AG09319 (cell line): ENCODE measurements at regions not wholly inside any gene's neighbourhood (a gene's known extent, or its start where the extent isn't known, plus 50 kb on each side); places are given as distances from the start of the nearest gene placed in this dataset.

Experiments used
- DNase-seq: peaks from one replicate; pipeline ENCODE4 v3.0.0-alpha.2; 2010; ENCODE audit warnings: low read depth; ENCODE audit errors: extremely low read depth
- TF ChIP-seq, protein P1 (sequence below): IDR thresholded peaks from 2 replicates; pipeline ENCODE4 v1.5.1; 2011; ENCODE audit warnings: low read depth, mild to moderate bottlenecking, inconsistent platforms, low read length, moderate library complexity

DNA sequence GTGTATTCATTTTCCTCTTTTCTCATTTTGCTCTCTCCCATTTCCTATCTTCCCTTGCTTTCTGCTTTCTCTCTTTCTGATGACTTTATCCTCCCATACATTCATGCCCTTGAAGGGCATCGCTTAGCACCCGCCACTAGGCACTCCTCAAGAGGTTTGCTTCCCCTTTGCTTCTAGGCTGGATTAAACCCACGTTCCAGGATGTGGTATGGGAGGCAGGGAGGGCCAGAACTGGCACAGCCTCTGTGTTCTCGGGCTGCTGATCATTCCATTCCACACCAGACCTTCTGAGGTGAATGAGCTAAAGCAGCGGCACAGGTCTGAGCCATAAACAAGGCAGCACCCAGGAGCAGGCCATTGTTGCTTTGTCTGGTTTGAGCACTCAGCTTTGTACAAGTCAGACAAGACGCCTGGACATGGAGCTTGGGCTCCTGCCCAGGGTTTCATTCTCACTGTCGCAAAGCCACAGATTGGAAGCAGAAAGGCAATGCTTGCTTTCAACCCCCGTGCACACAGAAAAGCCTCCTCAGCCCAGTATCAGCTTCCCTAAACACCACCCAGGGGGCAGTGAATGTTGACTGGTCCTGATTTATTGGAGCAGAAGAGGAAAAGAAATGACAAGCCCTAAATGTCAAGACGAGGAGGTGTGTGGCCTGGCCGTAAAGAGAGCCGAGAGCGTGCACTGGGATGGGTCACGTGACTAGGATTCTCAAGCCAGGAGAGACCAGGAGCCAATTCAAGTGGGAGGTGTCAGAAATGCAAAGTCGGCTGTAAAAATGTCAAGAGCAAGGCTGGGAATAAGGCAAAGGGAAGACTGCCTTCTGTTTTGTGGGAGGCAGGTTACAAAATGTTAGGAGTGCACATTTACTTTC lies 218.0 kb upstream of the SERP2 start:
- DNase-seq: no peak
- TF ChIP-seq, protein P1, sequence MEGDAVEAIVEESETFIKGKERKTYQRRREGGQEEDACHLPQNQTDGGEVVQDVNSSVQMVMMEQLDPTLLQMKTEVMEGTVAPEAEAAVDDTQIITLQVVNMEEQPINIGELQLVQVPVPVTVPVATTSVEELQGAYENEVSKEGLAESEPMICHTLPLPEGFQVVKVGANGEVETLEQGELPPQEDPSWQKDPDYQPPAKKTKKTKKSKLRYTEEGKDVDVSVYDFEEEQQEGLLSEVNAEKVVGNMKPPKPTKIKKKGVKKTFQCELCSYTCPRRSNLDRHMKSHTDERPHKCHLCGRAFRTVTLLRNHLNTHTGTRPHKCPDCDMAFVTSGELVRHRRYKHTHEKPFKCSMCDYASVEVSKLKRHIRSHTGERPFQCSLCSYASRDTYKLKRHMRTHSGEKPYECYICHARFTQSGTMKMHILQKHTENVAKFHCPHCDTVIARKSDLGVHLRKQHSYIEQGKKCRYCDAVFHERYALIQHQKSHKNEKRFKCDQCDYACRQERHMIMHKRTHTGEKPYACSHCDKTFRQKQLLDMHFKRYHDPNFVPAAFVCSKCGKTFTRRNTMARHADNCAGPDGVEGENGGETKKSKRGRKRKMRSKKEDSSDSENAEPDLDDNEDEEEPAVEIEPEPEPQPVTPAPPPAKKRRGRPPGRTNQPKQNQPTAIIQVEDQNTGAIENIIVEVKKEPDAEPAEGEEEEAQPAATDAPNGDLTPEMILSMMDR: no peak; the same call in 1 of the 2 replicates

DNA sequence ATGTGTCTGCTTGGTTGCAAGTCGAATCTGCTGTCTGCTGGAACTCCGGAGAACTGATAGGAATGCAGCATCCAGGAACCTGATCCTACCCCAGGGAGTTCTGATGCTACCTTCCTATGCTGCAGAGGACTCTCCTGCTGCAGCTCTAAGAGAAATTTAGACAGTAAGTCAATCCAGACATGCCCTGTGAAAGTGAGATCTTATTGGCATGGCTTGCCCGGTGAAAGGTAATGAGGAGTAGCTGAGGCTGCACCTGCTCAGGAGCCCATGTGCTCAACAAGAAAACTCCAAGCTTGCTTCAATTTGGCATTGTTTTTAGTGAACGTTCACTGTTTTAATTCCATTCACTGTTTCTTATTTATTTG lies 217.3 kb upstream of the SERP2 start:
- no peak for DNase-seq
- TF ChIP-seq, protein P1: no peak

GRCh38 chr13:44157606-44158005 lies 216.0 kb upstream of the SERP2 start:
- TF ChIP-seq, protein P1: no peak
- DNase-seq: no peak

GRCh38 chr13:44158098-44158521 lies 215.5 kb upstream of the SERP2 start:
- no peak for DNase-seq
- TF ChIP-seq, protein P1: no peak

GRCh38 chr13:44158881-44159632 lies 214.6 kb upstream of the SERP2 start:
- TF ChIP-seq, protein P1: no peak
- DNase-seq: no peak

DNA sequence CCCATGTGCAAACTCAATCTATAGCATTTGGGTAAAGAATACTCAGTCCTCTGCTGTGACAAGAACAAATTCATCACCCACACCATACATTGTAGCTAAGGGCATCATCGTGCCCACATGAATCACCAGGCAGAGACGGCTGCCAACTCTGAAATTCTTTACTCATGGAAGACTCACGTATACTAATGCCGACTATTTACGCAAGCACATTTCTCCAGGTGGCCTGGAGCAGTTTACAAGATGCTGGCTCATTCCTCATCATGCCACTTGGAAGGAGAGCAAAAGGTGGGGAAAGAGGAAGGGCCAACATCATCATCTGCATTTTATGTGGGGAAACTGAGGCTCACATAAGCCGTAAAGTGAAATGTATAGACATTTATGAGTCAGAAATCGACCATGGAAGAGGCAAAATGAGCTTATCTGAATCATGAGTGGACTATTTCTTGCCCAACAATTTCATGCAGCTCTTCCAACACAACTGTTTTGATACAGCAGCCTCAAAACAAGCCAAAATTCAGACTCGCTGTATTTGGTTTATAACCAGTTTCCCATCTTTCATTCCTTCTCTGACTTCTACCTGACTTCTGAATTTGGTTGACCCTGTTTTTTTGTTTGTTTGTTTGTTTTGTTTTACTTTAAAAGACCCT lies 213.9 kb upstream of the SERP2 start:
- no peak for DNase-seq
- TF ChIP-seq, protein P1: no peak
